BLaER1 treated with 17β-estradiol and CSF1 and Interleukin-3, amounts not matched to agents 10 nM and 100 nM (cell line): ENCODE measurements at regions not wholly inside any gene's neighbourhood (a gene's known extent, or its start where the extent isn't known, plus 50 kb on each side); places are given as distances from the start of the nearest gene placed in this dataset.
"Not testable (repeated sequence)": the region's sequence is repeated elsewhere in the genome, so short reads cannot be mapped to it uniquely, and the experiment has no call there.

Experiments
- H3K27ac ChIP-seq, 11 experiments: shearing (Covaris generic); formaldehyde crosslinking; 2 replicates each; pipeline ENCODE4 v1.8.1; 2022
- H3K27me3 ChIP-seq, 11 experiments: shearing (Covaris generic); formaldehyde crosslinking; 2 replicates each; pipeline ENCODE4 v1.8.1; 2022
- H3K36me3 ChIP-seq, 11 experiments: shearing (Covaris generic); formaldehyde crosslinking; 2 replicates each; pipeline ENCODE4 v1.8.1; 2022
- H3K4me1 ChIP-seq, 10 experiments: shearing (Covaris generic); formaldehyde crosslinking; 2 replicates each; pipeline ENCODE4 v1.8.1; 2022
- H3K4me2 ChIP-seq, 11 experiments: shearing (Covaris generic); formaldehyde crosslinking; 2 replicates each; pipeline ENCODE4 v1.8.1; 2022
- H3K4me3 ChIP-seq, 10 experiments: shearing (Covaris generic); formaldehyde crosslinking; 2 replicates each; pipeline ENCODE4 v1.8.1; 2022
- H3K9ac ChIP-seq, 11 experiments: shearing (Covaris generic); formaldehyde crosslinking; 2 replicates each; pipeline ENCODE4 v1.8.1; 2022
- H3K9me3 ChIP-seq, 11 experiments: shearing (Covaris generic); formaldehyde crosslinking; replicated peaks in 1 of 11; 2 replicates each; pipeline ENCODE4 v1.8.1; 2022
- H4K20me1 ChIP-seq, 11 experiments: shearing (Covaris generic); formaldehyde crosslinking; 2 replicates each; pipeline ENCODE4 v1.8.1; 2022
- Cebpa-rat ChIP-seq, 11 experiments: shearing (Covaris generic); IDR thresholded peaks; 2 replicates each; pipeline ENCODE4 v1.8.1; 2022

- Histone ChIP-seq H4K20me1 (no peaks in the 10 kb centered on the region), H3K27ac (no peak overlapping the region)
- TF ChIP-seq Cebpa-rat (IDR thresholded peaks at IDR 0.05): no peak
Measured at GRCh38 chr6:115770851-115771250, 289.8 kb downstream of the FRK start.

GRCh38 chr6:115768500-115768899 is 292.2 kb downstream of the FRK start:
- H3K36me3 ChIP-seq: no peaks in the 10 kb centered on the region
- H4K20me1 ChIP-seq: no peaks in the 10 kb centered on the region
- no peak overlapping the region; a peak in 1 of 22 replicates for H3K27ac ChIP-seq
- no peak for TF ChIP-seq Cebpa-rat (IDR thresholded peaks at IDR 0.05)
- H3K4me2 ChIP-seq: no peak overlapping the region
- no peaks in the 10 kb centered on the region for H3K9me3 ChIP-seq
- H3K4me1 ChIP-seq: peaks cover 0 to 17% (median 7%) of the 10 kb centered on the region in 10 experiments; a peak in 14 of 20 replicates
- no peak overlapping the region for H3K9ac ChIP-seq
- no peak overlapping the region for H3K4me3 ChIP-seq
- H3K27me3 ChIP-seq: no peaks in the 10 kb centered on the region

More at GRCh38 chr6:115770851-115771250, 289.8 kb downstream of the FRK start:
- Histone ChIP-seq H3K4me2 (no peak overlapping the region), H3K9ac (no peak overlapping the region), H3K27me3 (no peaks in the 10 kb centered on the region), H3K9me3 (no peaks in the 10 kb centered on the region), H3K36me3 (no peaks in the 10 kb centered on the region), H3K4me3 (no peak overlapping the region), H3K4me1 (peaks cover 4 to 17% (median 7%) of the 10 kb centered on the region in 10 experiments; a peak in 15 of 20 replicates)

GRCh38 chr6:115767931-115768330 is 292.8 kb downstream of the FRK start:
- peaks cover 0 to 17% (median 7%) of the 10 kb centered on the region in 10 experiments; a peak in 14 of 20 replicates for H3K4me1 ChIP-seq
- H4K20me1 ChIP-seq: no peaks in the 10 kb centered on the region
- 0 out of 22 replicates have a peak overlapping the region, but pooled peaks of 1 of the 11 experiments have one; percentile 10 for H3K4me2 ChIP-seq
- no peak overlapping the region for H3K9ac ChIP-seq
- peak overlapping the region in 2 of 11 experiments; percentile 5 to 23; a peak in 2 of 22 replicates for H3K27ac ChIP-seq
- H3K4me3 ChIP-seq: no peak overlapping the region
- no peaks in the 10 kb centered on the region for H3K36me3 ChIP-seq
- H3K27me3 ChIP-seq: no peaks in the 10 kb centered on the region
- no peak for TF ChIP-seq Cebpa-rat (IDR thresholded peaks at IDR 0.05)
- H3K9me3 ChIP-seq: no peaks in the 10 kb centered on the region

DNA sequence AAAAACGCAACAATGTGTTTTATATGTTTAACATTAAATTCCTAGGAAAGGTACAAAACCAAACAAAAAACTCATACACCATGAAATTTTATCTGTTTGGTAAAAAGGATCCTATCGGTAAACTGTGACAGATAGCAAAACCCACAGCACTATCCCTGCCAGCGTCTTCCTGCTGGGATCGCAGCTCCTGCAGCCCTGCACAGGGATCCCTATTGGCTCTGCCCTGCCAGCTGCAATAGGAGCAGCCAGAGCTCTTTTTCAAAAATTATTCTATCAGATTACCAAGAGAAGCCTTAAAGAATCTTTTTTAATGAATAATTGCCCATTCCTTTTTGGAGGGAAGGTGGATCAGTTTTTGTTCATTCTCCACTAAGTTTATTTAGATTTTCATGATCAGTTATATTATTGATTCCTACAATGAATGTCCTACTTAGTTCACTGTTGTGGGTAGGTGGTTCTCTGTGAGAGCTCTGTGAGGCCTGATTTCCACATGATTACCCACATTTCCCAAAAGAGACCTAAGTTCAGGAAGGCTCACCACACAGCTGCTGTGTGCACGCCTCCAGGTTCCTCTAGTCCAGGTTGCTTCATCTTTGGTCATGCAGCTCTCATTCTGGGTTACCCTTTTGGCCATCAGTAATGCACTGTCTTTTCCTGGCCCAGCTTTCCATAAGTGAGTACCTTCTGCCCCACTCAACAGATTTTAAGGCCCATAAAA is 293.8 kb downstream of the FRK start:
- no peaks in the 10 kb centered on the region for H3K27me3 ChIP-seq
- no peaks in the 10 kb centered on the region for H4K20me1 ChIP-seq
- no peak overlapping the region for H3K9ac ChIP-seq
- peak overlapping the region in 3 of 11 experiments; percentile 26 to 48 (median 26); a peak in 5 of 22 replicates for H3K27ac ChIP-seq
- H3K4me1 ChIP-seq: peaks cover 0 to 17% (median 7%) of the 10 kb centered on the region in 10 experiments; a peak in 14 of 20 replicates
- H3K9me3 ChIP-seq: no peaks in the 10 kb centered on the region
- TF ChIP-seq Cebpa-rat (IDR thresholded peaks at IDR 0.05): peak in 4 of 11 experiments; percentile 39 to 61 (median 51); a peak in 5 of 22 replicates
- H3K4me2 ChIP-seq: peak overlapping the region in 10 of 11 experiments; percentile 5 to 62 (median 48); a peak in 18 of 22 replicates
- H3K36me3 ChIP-seq: no peaks in the 10 kb centered on the region
- no peak overlapping the region for H3K4me3 ChIP-seq

DNA sequence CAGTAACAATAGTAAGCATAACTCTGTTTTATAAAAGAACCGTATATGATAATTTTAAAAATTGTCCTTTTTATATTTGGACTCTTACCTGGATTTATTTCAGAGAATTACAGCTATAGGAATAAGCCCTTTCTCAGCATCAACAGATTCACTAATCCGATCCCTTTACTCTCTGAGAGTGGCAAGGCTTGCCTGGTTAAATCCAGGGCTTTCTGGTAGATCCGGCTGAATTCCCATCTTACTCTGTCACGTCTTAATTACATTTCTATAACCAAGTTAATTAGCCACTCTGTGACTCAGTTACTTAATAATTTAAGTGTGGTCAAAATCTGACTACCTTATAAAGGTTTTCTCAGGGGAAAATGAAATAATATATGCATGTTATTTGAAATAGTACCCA is 294.7 kb downstream of the FRK start:
- H3K36me3 ChIP-seq: no peaks in the 10 kb centered on the region
- peaks cover 0 to 17% (median 7%) of the 10 kb centered on the region in 10 experiments; a peak in 14 of 20 replicates for H3K4me1 ChIP-seq
- no peaks in the 10 kb centered on the region for H3K27me3 ChIP-seq
- TF ChIP-seq Cebpa-rat (IDR thresholded peaks at IDR 0.05): no peak
- H3K27ac ChIP-seq: no peak overlapping the region
- H3K4me2 ChIP-seq: no peak overlapping the region
- H3K9me3 ChIP-seq: no peaks in the 10 kb centered on the region
- H3K4me3 ChIP-seq: no peak overlapping the region
- H3K9ac ChIP-seq: no peak overlapping the region
- no peaks in the 10 kb centered on the region for H4K20me1 ChIP-seq

DNA sequence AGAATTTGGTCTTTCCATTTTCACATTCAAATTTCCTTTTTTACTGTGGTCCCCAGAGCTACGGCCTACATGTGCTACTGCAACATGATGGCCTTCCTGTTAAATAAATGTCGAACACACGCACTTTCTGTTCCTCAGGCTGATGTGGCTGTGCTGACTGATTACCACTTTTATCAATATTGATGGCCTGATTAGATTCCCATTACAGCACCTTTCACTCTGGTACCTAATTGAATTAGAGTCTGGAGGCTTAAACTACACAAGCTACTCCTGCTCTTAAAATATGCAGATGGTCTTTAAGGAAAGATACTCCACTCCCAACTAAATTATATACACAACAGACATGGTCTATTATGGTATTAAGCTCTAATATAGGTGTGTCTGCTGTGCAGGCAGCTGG is 301.6 kb downstream of the FRK start:
- no peak overlapping the region for H3K4me3 ChIP-seq
- no peak overlapping the region for H3K27ac ChIP-seq
- H4K20me1 ChIP-seq: no peaks in the 10 kb centered on the region
- peaks cover 0 to 3% (median 0%) of the 10 kb centered on the region in 10 experiments; a peak in 1 of 20 replicates for H3K4me1 ChIP-seq
- H3K27me3 ChIP-seq: no peaks in the 10 kb centered on the region
- no peak for TF ChIP-seq Cebpa-rat (IDR thresholded peaks at IDR 0.05)
- no peaks in the 10 kb centered on the region for H3K36me3 ChIP-seq
- H3K4me2 ChIP-seq: no peak overlapping the region
- H3K9ac ChIP-seq: no peak overlapping the region
- no peaks in the 10 kb centered on the region for H3K9me3 ChIP-seq

GRCh38 chr6:115753446-115753845 is 307.2 kb downstream of the FRK start:
- H3K4me1 ChIP-seq: peaks cover 0 to 3% (median 0%) of the 10 kb centered on the region in 10 experiments; a peak in 1 of 20 replicates
- H3K9me3 ChIP-seq: no peaks in the 10 kb centered on the region
- no peaks in the 10 kb centered on the region for H3K36me3 ChIP-seq
- no peak overlapping the region for H3K9ac ChIP-seq
- H3K4me2 ChIP-seq: no peak overlapping the region
- no peaks in the 10 kb centered on the region for H3K27me3 ChIP-seq
- no peak overlapping the region for H3K27ac ChIP-seq
- no peaks in the 10 kb centered on the region for H4K20me1 ChIP-seq
- no peak for TF ChIP-seq Cebpa-rat (IDR thresholded peaks at IDR 0.05)
- no peak overlapping the region for H3K4me3 ChIP-seq

DNA sequence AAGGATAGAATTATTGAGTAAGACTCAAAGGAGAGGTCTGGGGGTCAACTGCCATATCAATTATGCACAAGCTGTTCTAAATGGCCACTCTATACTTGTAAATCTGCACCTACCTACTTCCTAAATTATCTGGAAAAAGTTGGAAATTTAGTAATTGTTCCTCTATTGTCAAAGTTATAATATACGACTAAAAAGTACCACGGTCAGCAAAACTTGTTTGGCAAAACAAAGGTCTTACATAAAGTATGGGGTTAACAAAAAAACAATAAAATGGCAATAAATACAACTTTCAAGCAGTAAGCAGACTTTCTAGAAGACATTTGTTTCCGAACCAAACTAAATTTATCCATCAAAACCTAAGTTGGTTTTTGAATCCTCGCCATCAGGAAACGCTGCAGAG is 309.7 kb downstream of the FRK start:
- Histone ChIP-seq H3K27ac (no peak overlapping the region), H3K4me3 (no peak overlapping the region), H3K4me2 (no peak overlapping the region), H3K9me3 (no peaks in the 10 kb centered on the region), H4K20me1 (no peaks in the 10 kb centered on the region), H3K9ac (no peak overlapping the region), H3K4me1 (no peaks in the 10 kb centered on the region), H3K36me3 (no peaks in the 10 kb centered on the region), H3K27me3 (no peaks in the 10 kb centered on the region)
- no peak for TF ChIP-seq Cebpa-rat (IDR thresholded peaks at IDR 0.05)

DNA sequence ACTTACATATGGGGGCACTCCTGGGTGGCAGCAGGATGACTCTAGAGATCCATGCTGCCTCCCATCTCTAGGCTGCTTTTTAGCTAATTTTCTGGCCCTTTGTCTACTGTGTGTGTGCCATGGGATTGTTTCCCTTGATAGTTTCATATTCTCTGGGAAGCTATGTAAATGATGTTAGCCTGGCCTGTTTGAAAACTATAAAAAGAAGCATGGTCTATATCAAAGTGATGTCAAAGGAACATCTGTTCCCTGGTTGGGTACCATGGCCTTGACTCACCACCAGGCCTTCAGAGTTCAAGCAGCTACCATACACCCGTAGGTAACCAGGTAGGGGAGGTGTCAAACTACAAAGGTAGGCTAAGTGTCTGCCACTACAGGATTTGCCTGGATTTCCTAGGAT is 310.4 kb downstream of the FRK start:
- H3K4me2 ChIP-seq: no peak overlapping the region
- H3K9me3 ChIP-seq: no peaks in the 10 kb centered on the region
- TF ChIP-seq Cebpa-rat (IDR thresholded peaks at IDR 0.05): no peak
- H3K27me3 ChIP-seq: no peaks in the 10 kb centered on the region
- H3K4me3 ChIP-seq: no peak overlapping the region
- no peak overlapping the region for H3K9ac ChIP-seq
- H3K4me1 ChIP-seq: no peaks in the 10 kb centered on the region
- no peak overlapping the region for H3K27ac ChIP-seq
- no peaks in the 10 kb centered on the region for H4K20me1 ChIP-seq
- no peaks in the 10 kb centered on the region for H3K36me3 ChIP-seq

DNA sequence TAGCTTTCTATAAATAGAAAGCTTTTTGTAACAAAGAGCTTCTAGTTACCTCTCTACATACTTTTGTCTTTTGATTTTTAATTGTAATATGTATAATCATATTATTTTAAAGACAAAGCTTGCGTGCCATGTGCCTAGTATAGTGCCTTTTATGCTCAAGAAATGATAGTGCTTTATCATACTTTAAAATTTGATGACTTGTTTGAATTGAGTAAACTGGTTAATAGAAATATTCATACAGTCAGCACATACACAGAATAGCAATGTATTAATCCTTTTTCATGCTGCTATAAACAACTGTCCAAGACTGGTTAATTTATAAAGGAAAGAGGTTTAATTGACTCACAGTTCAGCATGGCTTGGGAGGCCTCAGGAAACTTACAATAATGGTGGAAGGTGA is 313.0 kb downstream of the FRK start:
- H3K4me1 ChIP-seq: no peaks in the 10 kb centered on the region
- H3K4me3 ChIP-seq: no peak overlapping the region
- no peak overlapping the region for H3K9ac ChIP-seq
- TF ChIP-seq Cebpa-rat (IDR thresholded peaks at IDR 0.05): no peak
- H3K9me3 ChIP-seq: no peaks in the 10 kb centered on the region
- H3K27me3 ChIP-seq: no peaks in the 10 kb centered on the region
- no peak overlapping the region for H3K27ac ChIP-seq
- H3K36me3 ChIP-seq: no peaks in the 10 kb centered on the region
- H3K4me2 ChIP-seq: no peak overlapping the region
- H4K20me1 ChIP-seq: no peaks in the 10 kb centered on the region

- H3K9me3 ChIP-seq, H3K36me3 ChIP-seq, H4K20me1 ChIP-seq, H3K27me3 ChIP-seq, H3K4me2 ChIP-seq, H3K9ac ChIP-seq, H3K4me1 ChIP-seq, H3K27ac ChIP-seq, H3K4me3 ChIP-seq: not testable (repeated sequence)
Measured at GRCh38 chr6:115746583-115746982, 314.1 kb downstream of the FRK start.
